HS-27A (cell line): ENCODE measurements at regions not wholly inside any gene's neighbourhood (a gene's known extent, or its start where the extent isn't known, plus 50 kb on each side); places are given as distances from the start of the nearest gene placed in this dataset.
"Not testable (repeated sequence)": the region's sequence is repeated elsewhere in the genome, so short reads cannot be mapped to it uniquely, and the experiment has no call there.

ENCODE experiments used
- DNase-seq: peaks from one replicate; pipeline ENCODE4 v3.0.0-alpha.2; 2012; ENCODE audit warnings: low read depth, missing footprints

- DNase-seq: no peak
Observed at GRCh38 chr2:17133052-17133671, 385.1 kb downstream of the RAD51AP2 start.

GRCh38 chr2:17130627-17131026 is 387.6 kb downstream of the RAD51AP2 start:
- DNase-seq: not testable (repeated sequence)

GRCh38 chr2:17125989-17126620 is 392.1 kb downstream of the RAD51AP2 start:
- no peak for DNase-seq

- no peak for DNase-seq
Observed at GRCh38 chr2:17124575-17125318, 393.5 kb downstream of the RAD51AP2 start.

- no peak for DNase-seq
Observed at GRCh38 chr2:17122887-17123501, 395.2 kb downstream of the RAD51AP2 start.

GRCh38 chr2:17115466-17115865 is 402.8 kb downstream of the RAD51AP2 start:
- DNase-seq: no peak

GRCh38 chr2:17115042-17115441 is 403.2 kb downstream of the RAD51AP2 start:
- no peak for DNase-seq

GRCh38 chr2:17107871-17108270 is 410.4 kb downstream of the RAD51AP2 start:
- DNase-seq: no peak

GRCh38 chr2:17107151-17107550 is 411.1 kb downstream of the RAD51AP2 start:
- DNase-seq: no peak

- no peak for DNase-seq
Observed at GRCh38 chr2:17106418-17106817, 411.8 kb downstream of the RAD51AP2 start.

- no peak for DNase-seq
Observed at GRCh38 chr2:17104454-17104853, 413.8 kb downstream of the RAD51AP2 start.

GRCh38 chr2:17101596-17101995 is 416.6 kb downstream of the RAD51AP2 start:
- no peak for DNase-seq

- no peak for DNase-seq
Observed at GRCh38 chr2:17101091-17101490, 417.1 kb downstream of the RAD51AP2 start.

GRCh38 chr2:17095340-17095739 is 422.9 kb downstream of the RAD51AP2 start:
- no peak for DNase-seq

GRCh38 chr2:17093712-17094111 is 424.5 kb downstream of the RAD51AP2 start:
- DNase-seq: no peak

GRCh38 chr2:17086990-17087389 is 421.4 kb upstream of the CYRIA start:
- no peak for DNase-seq

- no peak for DNase-seq
Observed at GRCh38 chr2:17085546-17086202, 420.0 kb upstream of the CYRIA start.

GRCh38 chr2:17084877-17085276 is 419.2 kb upstream of the CYRIA start:
- DNase-seq: no peak

- DNase-seq: no peak
Observed at GRCh38 chr2:17083902-17084301, 418.3 kb upstream of the CYRIA start.

- no peak for DNase-seq
Observed at GRCh38 chr2:17079262-17079661, 413.6 kb upstream of the CYRIA start.

- no peak for DNase-seq
Observed at GRCh38 chr2:17076533-17076932, 410.9 kb upstream of the CYRIA start.

GRCh38 chr2:17070711-17071110 is 405.1 kb upstream of the CYRIA start:
- no peak for DNase-seq
